GM12878 (cell line): ENCODE measurements at regions not wholly inside any gene's neighbourhood (a gene's known extent, or its start where the extent isn't known, plus 50 kb on each side); places are given as distances from the start of the nearest gene placed in this dataset.

ENCODE experiments used
- BCL11A ChIP-seq: IDR thresholded peaks from 2 replicates; pipeline ENCODE4 v1.6.1; 2011; ENCODE audit warnings: low read depth, low read length
- CEBPB ChIP-seq, 2 experiments: fragments of 150-350 bp in 1 of 2; IDR thresholded peaks; 2 replicates each; pipeline ENCODE4 v1.6.1; 2012 to 2014; ENCODE audit warnings: low read depth in 2 of 2, low read length in 2 of 2, borderline replicate concordance in 1 of 2, inconsistent platforms in 1 of 2
- ETV6 ChIP-seq, 2 experiments: fragments of 450-650 bp in 1 of 2; IDR thresholded peaks in 1 of 2; conservative IDR thresholded peaks in 1 of 2; 2 replicates each; pipeline ENCODE4 v1.6.1; 2014; ENCODE audit warnings: antibody characterized with exemption in 1 of 2, borderline replicate concordance in 1 of 2, low read depth in 1 of 2, mild to moderate bottlenecking in 1 of 2, moderate library complexity in 1 of 2
- EZH2 ChIP-seq: IDR thresholded peaks from 2 replicates; pipeline ENCODE4 v1.6.1; 2012; ENCODE audit warnings: low read depth, mild to moderate bottlenecking, control low read depth, inconsistent platforms, low read length, borderline replicate concordance; ENCODE audit not compliant: control insufficient read depth
- FOXK2 ChIP-seq: fragments of 450-650 bp; IDR thresholded peaks from 2 replicates; pipeline ENCODE4 v1.6.1; 2017; ENCODE audit warnings: mild to moderate bottlenecking, moderate library complexity
- POLR2A ChIP-seq: IDR thresholded peaks from 2 replicates; pipeline ENCODE4 v1.6.1; 2011; ENCODE audit warnings: low read depth, mild to moderate bottlenecking, low read length
- POLR2AphosphoS5 ChIP-seq: IDR thresholded peaks from 2 replicates; pipeline ENCODE4 v1.6.1; 2011; ENCODE audit warnings: mild to moderate bottlenecking, low read length, inconsistent platforms
- SIN3A ChIP-seq: IDR thresholded peaks from 2 replicates; pipeline ENCODE4 v1.6.1; 2012; ENCODE audit warnings: low read depth, low read length, improper control_type of control experiment
- TAF1 ChIP-seq: IDR thresholded peaks from 2 replicates; pipeline ENCODE4 v1.6.1; 2011; ENCODE audit warnings: mild to moderate bottlenecking, low read depth, low read length, borderline replicate concordance
- YY1 ChIP-seq: IDR thresholded peaks from 2 replicates; pipeline ENCODE4 v1.6.1; 2011; ENCODE audit warnings: low read depth, mild to moderate bottlenecking, low read length
- TF ChIP-seq, protein P1 (sequence below), 3 experiments: IDR thresholded peaks in 2 of 3; conservative IDR thresholded peaks in 1 of 3; 2 replicates each; pipeline ENCODE4 v1.5.1; 2011; ENCODE audit warnings: low read depth in 3 of 3, low read length in 3 of 3, mild to moderate bottlenecking in 3 of 3, control low read depth in 2 of 3, moderate library complexity in 2 of 3, inconsistent platforms in 1 of 3, mixed read lengths in 1 of 3; ENCODE audit not compliant: control insufficient read depth in 2 of 3, insufficient read depth in 1 of 3; ENCODE audit errors: extremely low read depth in 1 of 3
- TF ChIP-seq, protein P2 (sequence below): fragments of 150-350 bp; IDR thresholded peaks from 2 replicates; pipeline ENCODE4 v1.6.1; 2014; ENCODE audit warnings: mild to moderate bottlenecking, low read depth, low read length

DNA sequence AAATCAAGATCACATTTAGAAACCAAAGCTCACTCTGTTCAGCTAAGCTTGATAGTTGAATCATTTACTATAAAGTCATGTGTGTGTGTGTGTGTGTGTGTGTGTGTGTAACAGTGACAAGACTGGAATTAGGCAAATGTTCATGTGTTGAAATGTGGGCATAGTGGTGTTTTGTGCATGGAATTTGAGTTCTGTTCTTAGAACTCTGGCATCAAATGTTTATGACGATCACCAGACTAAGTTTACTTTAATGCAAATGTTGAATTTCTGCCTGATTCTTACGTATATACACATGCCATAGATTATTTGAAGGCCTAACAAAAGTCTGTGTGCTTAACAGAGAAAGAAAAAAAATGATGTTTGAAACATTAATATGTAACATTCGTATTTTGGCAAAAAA lies 72.8 kb upstream of the COL5A1 start:
- TF ChIP-seq POLR2A (no peak), YY1 (no peak), POLR2AphosphoS5 (no peak), SIN3A (no peak), EZH2 (no peak), TAF1 (no peak), FOXK2 (no peak), ETV6 (conservative IDR thresholded peaks at IDR 0.05 in 1 of 2, IDR thresholded peaks at IDR 0.05 in 1 of 2; ENCODE audit: borderline replicate concordance in 1 of 2, low read depth in 1 of 2) (no peak), CEBPB (IDR thresholded peaks at IDR 0.05; ENCODE audit: borderline replicate concordance in 1 of 2, low read depth in 2 of 2, low read length in 2 of 2) (no peak), BCL11A (no peak)
- TF ChIP-seq, protein P1, sequence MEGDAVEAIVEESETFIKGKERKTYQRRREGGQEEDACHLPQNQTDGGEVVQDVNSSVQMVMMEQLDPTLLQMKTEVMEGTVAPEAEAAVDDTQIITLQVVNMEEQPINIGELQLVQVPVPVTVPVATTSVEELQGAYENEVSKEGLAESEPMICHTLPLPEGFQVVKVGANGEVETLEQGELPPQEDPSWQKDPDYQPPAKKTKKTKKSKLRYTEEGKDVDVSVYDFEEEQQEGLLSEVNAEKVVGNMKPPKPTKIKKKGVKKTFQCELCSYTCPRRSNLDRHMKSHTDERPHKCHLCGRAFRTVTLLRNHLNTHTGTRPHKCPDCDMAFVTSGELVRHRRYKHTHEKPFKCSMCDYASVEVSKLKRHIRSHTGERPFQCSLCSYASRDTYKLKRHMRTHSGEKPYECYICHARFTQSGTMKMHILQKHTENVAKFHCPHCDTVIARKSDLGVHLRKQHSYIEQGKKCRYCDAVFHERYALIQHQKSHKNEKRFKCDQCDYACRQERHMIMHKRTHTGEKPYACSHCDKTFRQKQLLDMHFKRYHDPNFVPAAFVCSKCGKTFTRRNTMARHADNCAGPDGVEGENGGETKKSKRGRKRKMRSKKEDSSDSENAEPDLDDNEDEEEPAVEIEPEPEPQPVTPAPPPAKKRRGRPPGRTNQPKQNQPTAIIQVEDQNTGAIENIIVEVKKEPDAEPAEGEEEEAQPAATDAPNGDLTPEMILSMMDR (IDR thresholded peaks at IDR 0.05 in 2 of 3, conservative IDR thresholded peaks at IDR 0.05 in 1 of 3; ENCODE audit: control insufficient read depth in 2 of 3, extremely low read depth in 1 of 3, insufficient read depth in 1 of 3, low read depth in 3 of 3, low read length in 3 of 3): no peak
- TF ChIP-seq, protein P2, sequence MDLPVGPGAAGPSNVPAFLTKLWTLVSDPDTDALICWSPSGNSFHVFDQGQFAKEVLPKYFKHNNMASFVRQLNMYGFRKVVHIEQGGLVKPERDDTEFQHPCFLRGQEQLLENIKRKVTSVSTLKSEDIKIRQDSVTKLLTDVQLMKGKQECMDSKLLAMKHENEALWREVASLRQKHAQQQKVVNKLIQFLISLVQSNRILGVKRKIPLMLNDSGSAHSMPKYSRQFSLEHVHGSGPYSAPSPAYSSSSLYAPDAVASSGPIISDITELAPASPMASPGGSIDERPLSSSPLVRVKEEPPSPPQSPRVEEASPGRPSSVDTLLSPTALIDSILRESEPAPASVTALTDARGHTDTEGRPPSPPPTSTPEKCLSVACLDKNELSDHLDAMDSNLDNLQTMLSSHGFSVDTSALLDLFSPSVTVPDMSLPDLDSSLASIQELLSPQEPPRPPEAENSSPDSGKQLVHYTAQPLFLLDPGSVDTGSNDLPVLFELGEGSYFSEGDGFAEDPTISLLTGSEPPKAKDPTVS: no peak
